T-helper 2 cell treated with Interferon-gamma antibody and Interleukin-4, amounts not matched to agents 100 ng/mL and 5 ng/mL, for 36 hours (primary cell): ENCODE measurements at regions not wholly inside any gene's neighbourhood (a gene's known extent, or its start where the extent isn't known, plus 50 kb on each side); places are given as distances from the start of the nearest gene placed in this dataset.
"Not testable (repeated sequence)": the region's sequence is repeated elsewhere in the genome, so short reads cannot be mapped to it uniquely, and the experiment has no call there.

ENCODE experiments used
- intact Hi-C: fragments of 100-400 bp; cut with micrococcal nuclease; formaldehyde crosslinking; loops from one replicate; pipeline ENCODE4 v1.15.1; 2023

DNA sequence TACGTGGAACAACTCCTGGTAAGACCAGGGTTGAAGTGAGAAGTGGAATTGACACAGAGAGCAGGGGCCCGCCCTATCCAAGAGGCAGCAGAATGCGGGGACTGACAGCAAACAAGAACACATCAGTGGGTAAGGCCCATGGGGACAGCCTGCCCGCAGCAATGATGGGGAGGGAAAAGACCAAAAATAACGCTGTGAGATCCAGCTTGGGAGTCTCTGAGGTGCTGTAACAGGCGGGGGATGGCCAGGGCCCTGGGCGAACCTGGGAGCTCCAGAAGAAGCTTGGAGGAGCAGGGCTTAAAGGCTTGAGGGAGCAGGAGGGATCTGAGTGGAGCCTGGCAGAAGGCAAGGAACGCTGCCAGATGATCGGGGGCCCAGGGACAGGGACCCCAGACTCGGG lies 173.4 kb downstream of the TMEM200C start:
- intact Hi-C loops, result no loop called here

- intact Hi-C loops, result no loop called here
These were observed 175.2 kb downstream of the TMEM200C start for GRCh38 chr18:5720132-5720531.

GRCh38 chr18:5717256-5717655 lies 173.5 kb upstream of the EPB41L3 start:
- intact Hi-C loops, result no loop called here

GRCh38 chr18:5710676-5711075 lies 166.9 kb upstream of the EPB41L3 start:
- intact Hi-C loops, result no loop called here

DNA sequence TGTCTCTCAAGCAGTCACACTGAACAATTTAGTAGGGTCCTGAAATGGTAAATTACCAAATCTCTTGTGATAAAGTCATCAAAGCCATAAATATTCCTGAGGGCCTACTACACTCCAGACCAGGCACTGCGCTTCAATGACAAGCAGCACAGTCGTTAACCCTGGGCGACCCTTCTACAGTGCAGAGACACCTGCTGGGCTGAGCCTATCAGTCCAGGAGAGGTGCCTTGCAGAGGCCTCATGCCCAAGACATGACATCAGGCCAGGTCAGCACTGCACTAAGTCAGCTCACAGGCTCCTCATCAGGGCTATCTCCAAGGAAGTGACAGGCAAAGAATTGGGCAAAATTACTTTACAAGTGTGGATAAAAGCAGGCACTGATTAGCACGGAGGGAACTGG lies 166.4 kb upstream of the EPB41L3 start:
- intact Hi-C loops, result no loop called here

DNA sequence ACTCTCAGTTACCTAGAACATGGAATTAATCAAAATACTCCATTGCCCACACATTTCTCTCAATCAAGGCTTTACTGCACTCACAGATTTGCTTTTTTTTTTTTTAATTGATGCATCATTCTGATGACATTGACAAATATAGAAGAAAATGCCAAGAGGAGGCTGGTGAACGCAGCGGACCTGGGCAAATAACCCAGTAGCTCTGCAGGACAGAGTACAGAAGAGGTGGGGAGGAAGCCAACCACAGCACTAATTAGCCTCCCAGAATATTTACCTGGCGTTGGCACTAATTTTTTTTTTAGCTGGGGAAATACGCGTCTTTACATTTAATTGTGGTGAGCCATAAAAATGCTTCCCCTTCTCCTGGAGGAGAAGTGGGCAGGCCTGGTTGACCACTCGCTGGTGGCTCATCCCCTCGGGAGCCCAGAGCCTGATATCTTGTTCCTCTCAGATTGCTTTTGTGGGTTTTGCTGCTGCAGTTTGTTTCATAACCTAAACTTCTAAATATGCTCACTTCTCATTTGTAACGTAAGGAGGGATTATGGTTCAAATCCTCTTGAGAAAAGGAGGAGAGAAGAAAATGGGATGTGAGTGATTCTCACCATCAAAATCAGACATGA lies 165.8 kb upstream of the EPB41L3 start:
- intact Hi-C loops, result no loop called here

DNA sequence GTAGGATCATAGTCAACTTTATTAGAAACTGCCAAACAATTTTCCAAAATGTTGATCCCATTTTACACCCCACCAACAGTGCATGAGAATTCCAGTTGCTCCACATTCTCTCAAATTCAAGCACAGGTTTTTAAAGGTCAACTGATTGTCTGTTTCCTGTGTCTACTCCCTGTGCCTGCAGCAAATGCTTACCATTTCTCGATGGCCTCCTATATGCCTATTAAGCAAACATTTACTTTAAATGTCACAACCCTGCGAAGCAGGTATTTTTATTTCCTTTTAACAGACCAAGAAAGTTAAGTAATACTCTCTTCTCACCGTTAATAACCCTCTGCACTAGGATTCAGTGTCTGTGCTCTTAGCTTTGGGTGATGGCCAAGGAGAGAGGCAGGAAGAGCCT lies 163.8 kb upstream of the EPB41L3 start:
- intact Hi-C loops, result no loop called here

GRCh38 chr18:5705393-5705792 lies 161.6 kb upstream of the EPB41L3 start:
- intact Hi-C loops, result no loop called here

DNA sequence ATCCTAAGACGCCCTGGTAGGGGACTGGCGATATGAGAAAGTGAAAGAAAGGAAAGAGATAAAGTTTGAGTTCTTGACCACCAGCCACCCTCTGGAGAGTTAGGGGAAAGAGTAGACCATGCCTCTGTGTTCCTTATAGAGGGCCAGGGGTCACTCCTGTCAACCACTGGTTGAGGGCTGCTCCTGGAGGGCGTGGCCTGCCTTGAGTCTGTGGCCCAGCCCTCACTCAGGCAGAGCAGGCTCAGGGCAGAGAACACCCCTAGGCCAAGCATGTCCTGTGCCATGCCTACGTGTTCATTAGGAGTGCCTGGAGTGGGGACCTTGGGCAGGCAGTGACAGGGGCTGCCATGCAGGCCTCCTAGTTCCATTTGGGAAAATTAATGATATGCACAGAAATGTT lies 161.1 kb upstream of the EPB41L3 start:
- intact Hi-C loops, result no loop called here

GRCh38 chr18:5702016-5702415 lies 158.2 kb upstream of the EPB41L3 start:
- intact Hi-C loops, result not testable (repeated sequence)

DNA sequence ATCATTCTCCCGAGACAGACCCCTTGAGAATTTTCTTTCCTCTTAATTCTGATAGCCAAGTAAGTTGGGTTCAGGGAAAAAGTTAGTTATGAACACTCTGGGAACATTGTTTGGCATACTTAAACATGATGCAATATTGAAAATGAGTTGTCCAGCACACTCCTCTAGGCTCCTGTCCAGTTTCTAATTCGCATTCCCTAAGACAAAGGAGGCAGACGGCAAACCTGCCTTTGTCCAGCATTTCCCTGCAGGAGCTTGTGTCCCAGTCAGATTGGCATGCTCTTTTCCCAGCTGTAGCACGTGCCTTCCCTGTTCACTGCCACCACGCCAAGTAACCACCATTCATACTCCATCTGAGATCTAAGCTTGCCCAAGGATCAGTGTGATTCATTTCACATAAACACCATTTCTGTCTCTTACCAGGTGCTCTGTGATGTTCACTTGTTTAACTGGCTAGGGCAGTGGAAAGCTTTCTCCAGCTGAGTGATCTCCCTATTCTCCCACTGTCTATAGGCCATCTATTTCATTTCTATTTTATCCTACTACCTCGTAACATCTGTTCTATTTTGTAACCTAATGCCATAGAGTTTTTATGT lies 150.0 kb upstream of the EPB41L3 start:
- intact Hi-C loops, result no loop called here

DNA sequence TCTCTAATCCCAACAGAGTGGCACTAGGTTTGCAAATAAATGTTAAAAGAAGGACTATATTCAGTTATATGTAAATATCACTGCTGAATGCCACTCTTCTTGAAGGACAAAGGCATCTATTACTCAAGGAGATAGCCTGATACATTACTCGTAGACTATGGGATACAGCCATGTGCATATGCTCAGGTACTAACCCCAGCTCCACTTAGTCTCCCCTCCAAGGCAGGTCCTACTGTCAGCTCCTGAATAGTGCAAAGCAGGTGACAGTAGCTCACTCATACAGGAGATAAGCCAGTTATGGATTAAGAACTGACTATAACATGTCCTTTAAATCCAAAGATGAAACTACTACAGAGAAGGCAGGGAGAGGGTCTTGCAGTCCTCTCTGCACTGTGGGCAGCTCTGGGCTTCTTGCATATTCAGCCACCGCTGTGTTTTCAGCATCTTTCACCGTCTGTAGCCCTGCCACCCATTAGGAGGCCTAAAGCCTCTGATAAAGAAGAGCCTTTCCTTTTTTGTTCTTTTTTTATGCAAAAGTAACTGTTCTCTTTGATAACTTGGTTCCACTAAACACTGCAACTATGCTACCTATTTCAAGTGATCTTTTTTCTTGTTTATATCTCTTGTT lies 135.1 kb upstream of the EPB41L3 start:
- intact Hi-C loops, result no loop called here

GRCh38 chr18:5678278-5678677 lies 134.5 kb upstream of the EPB41L3 start:
- intact Hi-C loops, result no loop called here

- intact Hi-C loops, result no loop called here
These were observed 129.8 kb upstream of the EPB41L3 start for GRCh38 chr18:5673616-5674015.

GRCh38 chr18:5669585-5669984 lies 125.8 kb upstream of the EPB41L3 start:
- intact Hi-C loops, result no loop called here

DNA sequence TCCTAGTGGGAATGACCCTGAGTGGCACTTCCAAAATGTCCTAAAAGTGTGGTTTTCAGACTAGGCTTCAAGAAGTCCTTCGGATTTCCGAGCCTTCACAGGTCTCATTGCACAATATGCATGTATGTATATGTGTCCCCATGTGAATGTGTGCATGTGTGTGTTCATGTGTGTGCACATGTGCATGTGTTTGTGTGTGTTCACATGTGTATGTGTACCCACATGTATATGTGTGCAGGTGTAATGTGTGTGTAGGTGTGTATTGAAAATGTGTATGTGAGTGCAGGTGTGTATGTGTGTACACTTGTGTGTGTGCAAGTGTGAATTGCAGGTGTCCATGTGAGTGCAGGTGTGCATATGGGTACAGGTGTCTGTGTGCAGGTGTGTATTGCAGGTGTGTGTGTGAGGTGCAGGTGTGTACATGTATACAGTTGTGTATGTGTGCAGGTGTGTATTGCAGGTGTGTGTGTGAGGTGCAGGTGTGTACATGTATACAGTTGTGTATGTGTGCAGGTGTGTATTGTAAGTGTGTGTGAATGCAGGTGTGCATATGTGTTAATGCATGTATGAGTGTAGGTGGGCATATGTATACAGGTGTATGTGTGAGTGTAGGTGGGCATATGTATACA lies 124.4 kb upstream of the EPB41L3 start:
- intact Hi-C loops, result no loop called here

DNA sequence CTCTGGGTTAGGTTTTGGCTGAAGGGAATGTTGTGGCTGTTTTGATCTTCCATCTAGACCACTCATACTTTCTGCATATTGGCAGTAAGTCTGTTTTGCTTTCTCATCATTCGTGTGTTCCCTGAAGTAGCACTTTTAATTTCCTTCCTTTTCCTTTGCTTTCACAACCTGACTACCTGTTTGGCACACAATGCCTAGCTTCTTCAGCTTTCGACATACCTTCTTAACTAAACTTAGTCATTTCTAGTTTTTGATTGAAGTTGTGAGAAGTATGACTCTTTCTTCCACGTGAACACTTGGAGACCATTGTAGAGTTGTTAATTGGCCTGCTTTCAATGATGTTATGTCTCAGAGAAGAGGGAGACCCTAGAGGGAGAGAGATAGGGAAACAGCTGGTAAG lies 123.6 kb upstream of the EPB41L3 start:
- intact Hi-C loops, result no loop called here

GRCh38 chr18:5662586-5663090 lies 118.8 kb upstream of the EPB41L3 start:
- intact Hi-C loops, result no loop called here

DNA sequence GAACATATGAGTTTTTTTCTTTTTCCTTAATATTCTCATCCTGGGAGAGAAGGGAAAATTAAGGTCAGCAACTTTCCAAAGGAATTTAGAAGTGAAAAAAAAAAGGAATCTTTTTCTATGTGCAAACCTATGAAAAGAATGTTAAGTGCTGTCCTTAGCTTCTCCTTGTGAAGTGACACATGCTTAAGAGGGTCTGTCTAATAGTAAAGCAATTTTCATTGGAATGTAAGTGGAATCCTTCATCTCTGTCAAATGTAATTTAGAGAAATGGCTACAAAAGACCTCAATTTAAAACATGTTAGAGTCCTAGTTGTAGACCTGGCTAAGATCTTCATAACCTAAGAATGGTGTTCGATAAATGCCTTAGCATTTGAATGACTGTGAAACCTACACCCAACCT lies 117.4 kb upstream of the EPB41L3 start:
- intact Hi-C loops, result no loop called here

DNA sequence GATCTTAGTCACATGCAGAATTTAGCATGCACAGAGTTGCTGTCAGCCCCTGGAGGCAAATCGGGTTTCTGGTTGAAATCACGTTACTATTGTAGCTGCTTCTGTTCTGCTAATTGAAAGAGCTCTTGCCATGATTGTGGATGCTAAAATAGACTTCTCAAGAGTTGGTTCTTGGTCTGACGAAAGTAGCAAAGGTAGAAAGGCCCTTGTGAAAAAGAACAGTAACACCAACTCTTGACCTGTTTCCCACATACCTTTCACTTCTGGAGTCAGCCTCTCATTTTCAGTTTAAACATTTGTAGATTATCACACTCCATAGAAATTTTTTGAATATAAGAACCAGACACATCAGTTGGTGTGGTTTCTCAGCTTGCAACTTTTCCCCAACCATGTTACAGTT lies 110.0 kb upstream of the EPB41L3 start:
- intact Hi-C loops, result no loop called here

DNA sequence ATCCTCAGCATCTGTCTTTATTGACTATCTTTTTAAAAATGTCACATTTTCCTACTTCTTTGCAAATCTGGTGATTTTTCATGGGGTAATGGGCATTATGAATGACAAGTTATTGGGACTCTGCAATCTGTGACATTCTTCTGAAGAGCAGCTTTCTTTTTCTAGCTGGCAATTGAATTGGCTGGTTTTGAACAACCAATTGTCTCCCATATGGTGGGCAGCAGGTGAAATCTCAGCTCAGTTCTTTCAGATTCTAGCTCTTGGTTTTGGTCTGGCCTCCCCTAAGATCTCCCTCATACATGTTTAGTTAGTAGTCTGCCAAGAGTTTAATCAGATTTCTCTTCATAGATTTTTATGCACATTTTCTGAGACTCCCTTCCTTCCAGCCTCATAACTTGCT lies 107.9 kb upstream of the EPB41L3 start:
- intact Hi-C loops, result no loop called here

- intact Hi-C loops, result no loop called here
These were observed 105.6 kb upstream of the EPB41L3 start for GRCh38 chr18:5649439-5649838.

GRCh38 chr18:5646739-5647138 lies 102.9 kb upstream of the EPB41L3 start:
- intact Hi-C loops, result no loop called here
